Tibial artery (tissue), 4 donors: ENCODE measurements at regions not wholly inside any gene's neighbourhood (a gene's known extent, or its start where the extent isn't known, plus 50 kb on each side); places are given as distances from the start of the nearest gene placed in this dataset.

ENCODE experiments used
- DNase-seq, 2 donors: peaks; one replicate each; pipeline ENCODE4 v3.0.0-alpha.2; 2019
- H3K27ac ChIP-seq, 2 donors: fragments of 200-600 bp; sonication (generic) in 1 of 2; 1 replicate in 1 of 2; 2 replicates in 1 of 2; pipeline ENCODE4 v1.5.1; 2018 to 2019; ENCODE audit warnings: mild to moderate bottlenecking in 1 of 2
- H3K27me3 ChIP-seq, 2 donors: fragments of 200-600 bp; sonication (generic) in 1 of 2; one replicate each; pipeline versions ENCODE4 v1.5.1 to v1.6.0; 2016 to 2019
- H3K36me3 ChIP-seq, 3 donors: fragments of 200-600 bp; sonication (generic) in 2 of 3; one replicate each; pipeline ENCODE4 v1.5.1; 2016 to 2019; ENCODE audit warnings: mild to moderate bottlenecking in 2 of 3
- H3K4me1 ChIP-seq, 4 donors: fragments of 200-600 bp; sonication (generic) in 2 of 4; 1 replicate in 3 of 4; 2 replicates in 1 of 4; pipeline ENCODE4 v1.5.1; 2016 to 2019
- H3K4me3 ChIP-seq, 2 donors: fragments of 200-600 bp; sonication (generic) in 1 of 2; 1 replicate in 1 of 2; 2 replicates in 1 of 2; pipeline ENCODE4 v1.5.1; 2018 to 2019; ENCODE audit warnings: mild to moderate bottlenecking in 2 of 2
- H3K9me3 ChIP-seq, 3 donors: fragments of 200-600 bp; sonication (generic) in 1 of 3; one replicate each; pipeline ENCODE4 v1.5.1; 2016 to 2019
- intact Hi-C: fragments of 100-400 bp; cut with DNase I; formaldehyde crosslinking; loops from one replicate; pipeline ENCODE4 v1.15.0; 2023; ENCODE audit warnings: low total_unique reads
- TF ChIP-seq, protein P1 (sequence below), 2 experiments: fragments of 200-600 bp in 1 of 2; fragments of 450-650 bp in 1 of 2; IDR thresholded peaks; one replicate each; pipeline ENCODE4 v1.5.1; 2017 to 2019; ENCODE audit warnings: antibody characterized with exemption in 2 of 2, mild to moderate bottlenecking in 1 of 2, moderate library complexity in 1 of 2

DNA sequence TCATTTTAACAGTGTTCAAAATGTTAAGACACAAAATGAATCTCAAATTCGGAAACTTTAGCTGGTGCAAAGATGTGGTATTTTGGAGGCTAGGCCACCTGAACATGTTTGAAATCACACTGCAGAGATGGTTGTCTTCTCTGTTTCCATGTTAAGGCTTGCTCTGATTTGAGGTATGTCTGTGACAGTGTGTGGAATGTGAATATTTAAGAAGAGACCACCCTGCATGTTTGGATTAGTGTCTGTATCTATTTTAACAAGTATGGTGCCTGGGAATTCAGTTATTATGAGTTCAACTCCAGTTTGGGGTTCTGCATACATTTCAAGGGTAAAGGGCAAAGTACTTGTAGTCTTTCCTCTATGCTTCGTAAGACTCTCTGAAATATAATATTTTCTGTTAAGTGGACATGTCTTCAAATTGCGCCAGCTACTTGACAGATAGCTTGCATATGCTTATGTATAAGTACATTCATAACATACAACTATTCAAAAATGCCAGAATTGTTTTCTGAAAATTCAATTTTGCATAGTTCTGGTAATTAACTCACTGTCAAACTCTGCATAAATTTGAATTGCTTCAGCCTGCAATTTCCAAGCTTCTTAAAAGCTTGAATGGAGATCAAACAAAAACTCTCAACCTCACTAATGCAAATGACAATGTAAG is 424.0 kb downstream of the ADAMTS20 start:
- intact Hi-C loops: no loop called here
- H3K9me3 ChIP-seq: no peaks in the 10 kb centered on the region
- no peaks in the 10 kb centered on the region for H3K27me3 ChIP-seq
- no peak overlapping the region for H3K4me3 ChIP-seq
- DNase-seq: no peak
- TF ChIP-seq, protein P1, sequence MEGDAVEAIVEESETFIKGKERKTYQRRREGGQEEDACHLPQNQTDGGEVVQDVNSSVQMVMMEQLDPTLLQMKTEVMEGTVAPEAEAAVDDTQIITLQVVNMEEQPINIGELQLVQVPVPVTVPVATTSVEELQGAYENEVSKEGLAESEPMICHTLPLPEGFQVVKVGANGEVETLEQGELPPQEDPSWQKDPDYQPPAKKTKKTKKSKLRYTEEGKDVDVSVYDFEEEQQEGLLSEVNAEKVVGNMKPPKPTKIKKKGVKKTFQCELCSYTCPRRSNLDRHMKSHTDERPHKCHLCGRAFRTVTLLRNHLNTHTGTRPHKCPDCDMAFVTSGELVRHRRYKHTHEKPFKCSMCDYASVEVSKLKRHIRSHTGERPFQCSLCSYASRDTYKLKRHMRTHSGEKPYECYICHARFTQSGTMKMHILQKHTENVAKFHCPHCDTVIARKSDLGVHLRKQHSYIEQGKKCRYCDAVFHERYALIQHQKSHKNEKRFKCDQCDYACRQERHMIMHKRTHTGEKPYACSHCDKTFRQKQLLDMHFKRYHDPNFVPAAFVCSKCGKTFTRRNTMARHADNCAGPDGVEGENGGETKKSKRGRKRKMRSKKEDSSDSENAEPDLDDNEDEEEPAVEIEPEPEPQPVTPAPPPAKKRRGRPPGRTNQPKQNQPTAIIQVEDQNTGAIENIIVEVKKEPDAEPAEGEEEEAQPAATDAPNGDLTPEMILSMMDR (IDR thresholded peaks at IDR 0.05): no peak
- no peaks in the 10 kb centered on the region for H3K36me3 ChIP-seq
- H3K27ac ChIP-seq: no peak overlapping the region
- no peaks in the 10 kb centered on the region for H3K4me1 ChIP-seq

GRCh38 chr12:43126652-43127375 is 425.2 kb downstream of the ADAMTS20 start:
- Histone ChIP-seq H3K9me3 (no peaks in the 10 kb centered on the region), H3K4me1 (no peaks in the 10 kb centered on the region), H3K36me3 (no peaks in the 10 kb centered on the region), H3K27me3 (no peaks in the 10 kb centered on the region), H3K27ac (no peak overlapping the region), H3K4me3 (no peak overlapping the region)
- intact Hi-C loops: no loop called here
- TF ChIP-seq, protein P1 (IDR thresholded peaks at IDR 0.05): no peak
- no peak for DNase-seq

DNA sequence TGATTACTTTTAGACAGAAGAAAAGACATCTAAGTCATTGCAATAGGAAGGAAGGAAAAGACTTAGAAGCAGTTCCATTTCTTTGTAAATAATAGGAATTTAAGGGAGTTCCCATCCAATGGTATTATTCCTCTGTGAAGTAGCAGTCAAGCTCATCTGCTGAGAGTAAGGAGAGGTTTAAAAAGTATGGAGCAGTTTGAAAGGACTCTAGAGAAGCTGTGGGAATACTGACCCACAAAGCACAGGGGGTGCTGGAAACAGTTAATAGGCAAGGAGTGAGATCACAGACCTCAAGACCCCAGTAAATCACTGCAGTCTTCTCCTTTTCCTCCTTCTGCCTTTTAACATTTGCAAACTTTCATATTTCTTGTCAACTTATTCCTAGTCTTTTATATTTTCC is 428.5 kb downstream of the ADAMTS20 start:
- intact Hi-C loops: no loop called here
- H3K36me3 ChIP-seq: no peaks in the 10 kb centered on the region
- no peak overlapping the region for H3K27ac ChIP-seq
- TF ChIP-seq, protein P1 (IDR thresholded peaks at IDR 0.05): no peak
- H3K9me3 ChIP-seq: no peaks in the 10 kb centered on the region
- no peaks in the 10 kb centered on the region for H3K27me3 ChIP-seq
- DNase-seq: no peak
- no peaks in the 10 kb centered on the region for H3K4me1 ChIP-seq
- no peak overlapping the region for H3K4me3 ChIP-seq

DNA sequence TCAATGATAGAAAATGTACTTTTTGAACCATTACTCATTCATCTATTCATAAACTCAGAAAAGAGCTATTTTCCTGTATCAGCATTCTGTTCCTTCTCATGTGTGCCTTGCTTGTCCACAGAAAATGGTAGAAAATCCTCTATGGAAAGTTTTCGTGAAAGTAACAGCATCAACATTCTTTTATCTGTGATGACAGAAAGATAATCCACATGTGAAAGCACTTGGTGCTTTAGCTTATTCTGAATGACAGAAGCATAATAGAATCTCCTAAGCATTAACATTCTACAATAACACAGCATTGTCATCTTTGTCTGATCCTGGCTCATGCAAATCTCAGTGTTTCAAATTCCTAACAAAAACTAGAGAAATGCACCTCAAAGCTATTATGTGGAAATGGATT is 431.9 kb downstream of the ADAMTS20 start:
- Histone ChIP-seq H3K4me1 (no peaks in the 10 kb centered on the region), H3K27ac (no peak overlapping the region), H3K4me3 (no peak overlapping the region), H3K9me3 (no peaks in the 10 kb centered on the region), H3K27me3 (no peaks in the 10 kb centered on the region), H3K36me3 (no peaks in the 10 kb centered on the region)
- DNase-seq: no peak
- intact Hi-C loops: no loop called here
- TF ChIP-seq, protein P1 (IDR thresholded peaks at IDR 0.05): no peak

- TF ChIP-seq, protein P1 (IDR thresholded peaks at IDR 0.05): no peak
- H3K4me3 ChIP-seq: no peak overlapping the region
- DNase-seq: no peak
- no peaks in the 10 kb centered on the region for H3K4me1 ChIP-seq
- no peaks in the 10 kb centered on the region for H3K36me3 ChIP-seq
- H3K27ac ChIP-seq: no peak overlapping the region
- no peaks in the 10 kb centered on the region for H3K9me3 ChIP-seq
- no peaks in the 10 kb centered on the region for H3K27me3 ChIP-seq
- intact Hi-C loops: no loop called here
Observed at GRCh38 chr12:43118881-43119280, 433.1 kb downstream of the ADAMTS20 start.
